GM18868 (cell line): ENCODE measurements at regions not wholly inside any gene's neighbourhood (a gene's known extent, or its start where the extent isn't known, plus 50 kb on each side); places are given as distances from the start of the nearest gene placed in this dataset.
"Not testable (repeated sequence)": the region's sequence is repeated elsewhere in the genome, so short reads cannot be mapped to it uniquely, and the experiment has no call there.

ENCODE experiments used
- ATAC-seq: cut with Tn5 transposase; IDR thresholded peaks from one replicate; pipeline ENCODE4 v1.9.1; 2021; ENCODE audit warnings: mild to moderate bottlenecking, moderate library complexity; ENCODE audit not compliant: unreplicated experiment

DNA sequence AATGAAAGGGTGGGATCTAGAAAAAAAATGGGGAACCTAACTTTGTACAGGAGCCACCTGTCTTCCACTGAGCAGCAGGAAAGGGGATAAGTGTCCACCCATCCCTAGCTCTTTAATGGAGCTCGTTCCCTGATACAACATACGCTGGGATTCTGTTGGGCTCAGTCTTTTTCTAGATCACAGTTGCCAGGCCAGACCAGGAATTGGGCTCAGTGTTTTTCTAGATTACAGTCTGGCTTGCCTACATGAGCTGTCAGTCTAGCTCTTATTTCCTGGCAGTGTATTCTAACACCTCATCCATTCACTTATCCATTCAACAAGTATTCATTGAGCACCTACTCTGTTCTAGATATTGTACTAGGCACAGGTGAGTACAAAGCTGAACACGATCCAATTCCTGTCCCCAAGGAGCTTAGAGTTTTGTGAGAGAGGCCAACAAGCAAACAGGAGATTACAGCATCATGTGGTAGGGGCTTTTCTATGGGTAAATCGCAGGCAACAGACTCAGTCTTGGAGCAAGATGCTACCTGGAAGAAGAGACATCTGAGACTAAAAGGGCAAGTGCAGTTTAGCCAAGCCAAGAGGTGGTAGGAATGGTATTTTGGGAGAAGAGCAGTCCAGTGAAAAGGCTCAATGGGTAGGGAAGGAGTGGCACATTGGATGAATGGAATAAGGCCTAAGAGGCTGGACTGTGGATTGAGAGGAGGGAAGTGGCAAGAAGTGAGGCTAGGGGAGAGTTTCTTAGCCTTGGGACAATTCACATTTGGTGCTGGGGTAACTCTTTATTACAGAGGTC, 138.0 kb upstream of the HS3ST2 start:
- no peak for ATAC-seq

DNA sequence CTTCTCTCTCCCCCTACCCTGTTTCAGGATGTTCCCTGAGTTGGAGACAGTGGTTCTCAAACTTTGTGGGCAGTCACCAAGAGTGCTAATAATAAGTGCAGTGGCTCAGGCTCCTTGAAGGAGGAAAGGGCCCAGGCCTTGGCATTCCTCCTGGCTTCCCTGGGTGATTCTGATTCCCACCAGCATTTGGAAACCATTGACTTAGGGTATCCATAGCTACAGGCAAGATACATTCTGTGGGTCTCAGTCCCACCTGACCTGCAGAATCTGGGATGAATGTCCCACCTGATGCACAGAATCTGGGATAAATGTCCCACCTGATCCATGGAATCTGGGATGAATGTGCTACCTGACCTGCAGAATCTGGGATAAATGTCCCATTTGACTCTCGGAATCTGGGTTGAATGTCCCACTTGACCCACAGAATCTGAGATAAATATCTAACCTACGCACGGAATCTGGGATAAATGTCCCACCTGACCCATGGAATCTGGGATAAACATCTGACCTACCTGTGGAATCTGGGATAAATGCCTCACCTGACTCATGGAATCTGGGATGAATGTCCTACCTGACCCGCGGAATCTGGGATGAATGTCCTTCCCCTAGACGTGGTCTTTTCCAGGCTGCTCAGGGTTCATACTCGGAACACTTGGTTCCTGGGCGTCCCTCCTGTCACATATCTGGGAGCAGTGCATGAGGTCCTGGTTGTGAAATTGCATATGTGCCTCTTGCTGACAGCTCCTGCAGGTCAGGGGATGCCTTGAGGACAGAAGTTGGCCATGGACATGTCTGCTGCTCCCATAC, 136.7 kb upstream of the HS3ST2 start:
- no peak for ATAC-seq

GRCh38 chr16:22678311-22678710, 135.7 kb upstream of the HS3ST2 start:
- ATAC-seq, result no peak

DNA sequence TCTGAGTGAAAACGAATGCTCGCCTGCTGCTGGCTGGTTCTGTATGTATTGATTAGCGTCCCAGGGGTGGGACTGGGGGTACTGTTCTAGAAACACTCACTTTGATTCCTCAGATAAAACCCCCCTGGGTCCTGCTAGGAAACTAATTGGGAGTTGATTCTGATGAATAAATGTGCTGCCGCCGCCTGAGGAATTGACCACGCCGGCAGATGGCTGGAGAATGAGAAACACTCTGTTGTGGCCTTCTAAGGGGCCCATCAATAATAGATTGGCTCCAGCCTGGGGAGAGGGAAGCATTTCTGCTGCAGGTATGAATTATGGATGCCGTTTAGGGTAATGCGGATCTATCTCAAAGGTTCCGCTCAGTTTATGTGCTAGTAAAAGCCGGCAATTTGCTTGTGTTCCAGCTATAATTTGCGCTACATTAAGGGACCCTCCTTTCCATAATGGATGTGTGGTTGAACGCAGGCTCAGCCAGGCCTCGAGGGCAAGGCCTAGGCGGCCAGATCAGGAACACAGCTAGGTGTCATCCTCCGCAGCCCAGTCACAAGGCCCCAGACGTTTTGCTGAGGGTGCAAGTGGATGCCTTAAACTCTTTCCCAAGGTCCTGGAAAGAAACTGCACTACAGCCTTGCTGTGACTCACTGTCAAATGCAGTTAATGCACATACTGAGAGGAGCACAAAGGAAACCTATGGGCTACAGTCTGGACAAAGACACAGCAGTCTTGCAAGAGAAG, 132.2 kb upstream of the HS3ST2 start:
- no peak for ATAC-seq

DNA sequence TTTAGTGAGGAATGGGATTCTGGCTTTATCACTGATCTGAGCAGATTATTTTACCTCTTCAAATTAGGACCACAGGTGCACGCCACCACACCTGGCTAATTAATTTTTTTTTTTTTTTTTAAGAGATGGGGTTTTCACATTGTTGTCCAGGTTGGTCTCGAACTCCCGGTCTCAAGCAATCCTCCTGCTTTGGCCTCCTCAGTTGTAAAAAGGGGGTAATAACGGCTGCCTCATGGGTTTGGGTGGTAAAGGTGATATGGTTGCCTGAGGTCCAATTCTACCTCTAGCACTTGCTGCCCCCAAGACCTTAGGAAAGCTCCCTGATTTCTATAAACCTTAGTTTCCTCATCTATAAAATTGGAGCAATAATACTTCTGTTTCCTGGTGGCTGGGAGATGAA, 130.7 kb upstream of the HS3ST2 start:
- no peak for ATAC-seq

DNA sequence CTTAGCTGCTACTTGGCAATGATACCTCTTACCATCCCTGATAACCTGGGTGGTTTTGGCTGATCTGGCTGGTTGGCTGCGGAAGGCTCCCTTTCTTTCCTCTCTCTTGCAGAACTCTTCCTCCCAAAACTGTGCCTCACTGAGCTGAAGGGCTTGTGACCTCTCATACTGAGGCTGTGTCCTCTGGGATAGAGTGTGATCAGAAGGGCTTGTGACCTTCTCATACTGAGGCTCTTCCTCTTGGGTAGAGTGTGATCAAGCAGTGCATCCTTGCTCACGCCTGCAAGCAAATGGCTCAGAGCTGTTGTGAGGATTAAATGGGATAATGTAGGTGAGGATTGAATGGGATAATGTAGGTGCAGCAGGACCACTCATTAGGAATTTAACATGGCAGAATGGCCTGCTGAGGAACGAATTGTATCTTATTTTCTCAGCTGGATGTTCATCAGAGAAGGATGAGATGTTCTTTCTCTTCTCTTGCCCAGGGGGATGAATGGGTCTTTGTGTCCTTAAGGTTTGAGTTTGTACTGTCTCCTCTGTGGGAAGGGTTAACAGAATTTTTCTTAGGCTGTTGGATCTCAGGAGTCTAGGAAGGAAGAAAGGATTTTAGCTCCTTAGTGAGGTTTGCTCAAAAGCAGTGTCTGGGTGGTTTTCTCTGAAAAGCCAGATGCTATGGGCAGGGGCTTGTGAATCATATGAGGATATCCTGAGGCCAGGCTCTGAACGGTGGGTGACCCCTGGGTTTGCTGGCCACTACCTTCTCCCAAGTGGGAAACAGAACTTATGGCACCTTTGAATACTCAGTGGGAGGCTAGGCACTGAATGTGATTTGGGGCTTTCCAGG, 130.0 kb upstream of the HS3ST2 start:
- no peak for ATAC-seq

DNA sequence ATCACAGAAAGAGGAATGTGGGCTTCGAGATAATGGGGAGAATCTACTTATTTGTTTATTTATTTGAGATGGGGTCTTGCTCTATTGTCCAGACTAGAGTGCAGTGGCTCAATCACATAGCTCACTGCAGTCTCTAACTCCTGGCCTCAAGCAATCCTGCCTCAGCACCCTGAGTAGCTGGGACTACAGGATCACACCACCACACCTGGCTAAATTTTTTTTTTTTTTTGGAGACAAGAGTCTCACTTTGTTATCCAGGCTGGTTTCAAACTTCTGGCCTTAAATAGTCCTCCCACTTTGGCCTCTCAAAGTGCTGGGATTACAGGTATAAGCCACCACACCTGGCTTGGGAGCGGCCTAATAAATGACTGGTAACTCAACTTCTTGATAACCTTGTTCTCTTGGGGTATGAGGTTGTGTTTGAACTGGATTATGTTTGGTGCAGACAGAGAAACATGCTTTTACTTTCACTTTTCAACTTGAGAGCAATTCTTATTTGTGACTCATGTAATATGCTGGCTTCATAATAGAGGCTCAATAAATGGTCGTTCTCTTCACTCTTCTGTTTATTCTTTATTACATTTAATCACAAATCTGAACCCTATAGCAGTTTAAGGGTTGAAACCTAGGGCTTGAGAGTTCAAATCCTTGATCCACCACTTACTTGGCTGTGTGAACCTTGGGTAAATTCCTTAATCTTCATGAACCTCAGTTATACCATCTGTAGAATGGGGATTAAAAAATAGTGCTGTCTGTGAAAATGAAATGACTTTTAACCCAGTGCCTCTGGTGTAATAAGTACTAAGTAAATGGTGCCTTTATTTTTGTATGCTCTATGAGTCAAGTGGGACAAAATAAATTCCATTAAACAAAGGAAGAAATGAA, 129.1 kb upstream of the HS3ST2 start:
- no peak for ATAC-seq

GRCh38 chr16:22685459-22685830, 128.5 kb upstream of the HS3ST2 start:
- no peak for ATAC-seq

DNA sequence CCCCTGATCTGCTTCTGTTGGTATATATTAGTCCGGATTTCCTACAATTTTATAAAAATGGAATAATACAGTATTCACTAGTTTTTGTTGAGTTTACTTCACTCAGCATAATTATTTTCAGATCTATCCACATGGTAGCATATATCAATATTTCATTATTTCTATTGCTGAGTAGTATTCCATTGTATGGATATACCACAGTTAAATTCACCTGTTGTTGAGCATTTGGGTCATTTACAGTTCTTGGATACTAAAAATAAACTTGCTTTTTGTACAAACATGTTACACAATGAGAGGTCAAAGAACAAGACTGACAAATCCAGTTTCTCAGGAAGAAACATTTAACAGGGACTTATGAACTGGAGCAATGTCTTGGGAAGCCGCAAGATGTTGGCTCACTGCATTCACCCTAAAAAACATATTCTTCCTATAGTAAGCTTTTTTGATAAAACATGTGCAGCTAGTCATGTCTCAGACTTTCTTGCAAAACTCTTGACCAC, 126.9 kb upstream of the HS3ST2 start:
- no peak for ATAC-seq

DNA sequence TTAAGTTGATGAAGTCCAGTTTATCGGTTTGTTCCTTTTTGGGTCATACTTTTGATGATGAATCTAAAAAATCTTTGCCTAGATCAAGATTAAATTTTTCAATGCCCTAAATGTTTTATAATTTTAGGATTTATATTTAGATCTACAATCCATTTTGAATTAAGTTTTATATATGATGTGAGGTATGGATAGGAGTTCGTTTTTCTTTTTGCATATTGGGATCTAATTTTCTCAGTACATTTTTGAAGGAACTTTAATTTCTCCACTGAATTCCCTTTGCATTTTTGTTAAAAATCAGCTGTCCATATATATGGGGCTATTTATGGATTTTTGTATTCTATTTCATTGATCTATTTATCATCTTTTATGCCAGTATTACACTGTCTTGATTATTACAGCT, 125.5 kb upstream of the HS3ST2 start:
- ATAC-seq, result no peak

DNA sequence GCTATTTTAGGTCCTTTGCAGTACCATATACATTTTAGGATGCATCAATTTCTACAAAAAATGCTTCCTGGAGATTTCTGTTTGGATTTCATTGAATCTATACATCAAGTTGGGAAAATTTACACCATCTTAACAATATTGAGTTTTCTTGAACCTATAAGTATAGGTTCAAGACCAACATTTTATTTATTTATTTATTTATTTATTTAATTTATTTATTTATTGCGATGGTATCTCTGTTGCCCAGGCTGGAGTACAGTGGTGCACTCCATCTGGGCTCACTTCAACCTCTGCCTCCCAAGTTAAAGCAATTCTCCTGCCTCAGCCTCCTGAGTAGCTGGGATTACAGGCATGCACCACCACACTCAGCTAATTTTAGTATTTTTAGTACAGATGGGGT, 125.0 kb upstream of the HS3ST2 start:
- ATAC-seq, result no peak

DNA sequence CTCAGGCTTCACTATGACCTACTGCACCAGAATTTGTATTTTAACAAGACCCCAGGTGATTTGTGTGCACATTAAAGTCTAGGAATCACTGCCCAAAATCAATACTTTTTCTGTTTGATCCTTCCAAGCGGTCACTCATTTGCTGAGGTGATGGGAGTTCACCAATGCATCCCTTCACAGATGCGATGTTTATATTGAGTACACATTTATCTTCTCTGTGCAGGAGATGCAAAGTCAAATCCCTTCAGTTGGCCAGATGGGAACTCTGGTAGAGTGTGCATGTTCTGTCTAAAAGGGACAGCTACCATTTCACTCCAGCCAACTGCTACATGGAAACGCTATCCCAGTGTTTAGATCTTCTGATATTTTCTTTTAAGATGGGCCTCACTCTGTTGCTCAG, 122.6 kb upstream of the HS3ST2 start:
- ATAC-seq, result no peak

DNA sequence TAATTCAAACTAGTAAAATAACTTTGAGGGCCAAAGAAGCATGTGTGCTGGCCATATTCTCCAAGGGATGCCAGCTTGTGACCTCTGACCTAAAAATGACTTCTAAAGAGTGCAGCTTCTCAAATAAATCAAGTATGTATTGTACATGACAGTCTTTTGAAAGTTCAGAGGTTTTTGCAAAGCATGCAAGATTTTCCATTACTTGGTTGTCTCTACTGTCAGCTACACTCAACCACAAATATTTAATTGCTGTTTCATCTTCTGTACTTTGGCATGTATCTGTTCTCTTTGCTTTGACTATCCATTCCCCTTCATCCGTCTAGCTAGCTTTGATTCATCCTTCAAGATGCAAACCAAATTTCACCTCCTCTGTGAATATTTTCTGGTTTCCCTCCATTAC, 121.9 kb upstream of the HS3ST2 start:
- ATAC-seq, result no peak

DNA sequence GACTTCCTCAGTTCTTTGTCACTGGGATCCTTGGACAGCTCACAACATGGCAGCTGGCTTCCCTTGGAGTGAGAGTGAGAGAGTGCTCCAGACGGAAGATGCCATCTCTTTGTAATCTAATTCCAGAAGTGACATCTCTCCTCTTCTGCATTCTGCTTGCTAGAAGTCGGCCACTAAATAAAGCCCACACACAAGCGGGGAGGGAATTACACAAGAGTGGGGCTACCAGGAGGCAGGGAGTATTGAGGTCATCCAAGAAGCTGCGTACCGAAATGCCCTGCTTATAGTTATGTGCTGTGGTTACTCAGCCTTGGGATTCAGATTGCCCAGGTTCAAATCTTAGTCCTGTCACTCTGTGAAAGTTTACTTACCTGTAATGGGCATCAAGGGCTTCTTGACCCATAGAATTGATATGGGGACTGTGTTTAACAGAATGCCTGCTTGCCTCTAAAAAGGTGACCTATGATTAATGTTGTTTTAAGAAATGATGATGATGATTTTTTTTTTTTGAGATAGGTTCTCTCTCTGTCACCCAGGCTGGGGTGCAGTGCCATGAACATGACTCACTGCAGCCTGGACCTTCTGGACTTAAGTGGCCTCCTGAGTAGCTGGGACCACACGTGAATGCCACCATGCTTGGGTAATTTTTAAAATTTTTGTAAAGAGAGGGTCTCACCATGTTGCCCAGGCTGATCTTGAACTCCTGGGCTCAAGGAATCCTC, 120.9 kb upstream of the HS3ST2 start:
- no peak for ATAC-seq

GRCh38 chr16:22693638-22694340, 120.2 kb upstream of the HS3ST2 start:
- ATAC-seq, result no peak

GRCh38 chr16:22694887-22695382, 119.0 kb upstream of the HS3ST2 start:
- ATAC-seq, result no peak

- not testable (repeated sequence) for ATAC-seq
Observed at GRCh38 chr16:22695773-22696172, 118.2 kb upstream of the HS3ST2 start.

GRCh38 chr16:22699356-22699755, 114.6 kb upstream of the HS3ST2 start:
- no peak for ATAC-seq
